Duodenal mucosa (tissue), 2 donors: ENCODE measurements at regions not wholly inside any gene's neighbourhood (a gene's known extent, or its start where the extent isn't known, plus 50 kb on each side); places are given as distances from the start of the nearest gene placed in this dataset.

Source experiments
- H3K27ac ChIP-seq: one replicate; pipeline ENCODE4 v1.7.0; 2013; ENCODE audit warnings: low read depth, low read length
- H3K27me3 ChIP-seq, 2 donors: one replicate each; pipeline ENCODE4 v1.7.0; 2013; ENCODE audit warnings: low read length in 2 of 2, control low read depth in 1 of 2; ENCODE audit not compliant: insufficient read depth in 2 of 2, control insufficient read depth in 1 of 2
- H3K36me3 ChIP-seq, 2 donors: one replicate each; pipeline ENCODE4 v1.7.0; 2013; ENCODE audit warnings: low read length in 2 of 2, control low read depth in 1 of 2; ENCODE audit not compliant: insufficient read depth in 2 of 2, control insufficient read depth in 1 of 2
- H3K4me1 ChIP-seq, 2 donors: one replicate each; pipeline ENCODE4 v1.7.0; 2013; ENCODE audit warnings: low read length in 2 of 2, control low read depth in 1 of 2; ENCODE audit not compliant: insufficient read depth in 2 of 2, control insufficient read depth in 1 of 2
- H3K4me3 ChIP-seq, 2 donors: one replicate each; pipeline ENCODE4 v1.7.0; 2013; ENCODE audit warnings: low read length in 2 of 2, low read depth in 1 of 2
- H3K9ac ChIP-seq, 2 donors: one replicate each; pipeline ENCODE4 v1.7.0; 2013; ENCODE audit warnings: low read length in 2 of 2, low read depth in 1 of 2
- H3K9me3 ChIP-seq, 2 donors: one replicate each; pipeline ENCODE4 v1.7.0; 2013; ENCODE audit warnings: low read length in 2 of 2, control low read depth in 1 of 2; ENCODE audit not compliant: control insufficient read depth in 1 of 2

DNA sequence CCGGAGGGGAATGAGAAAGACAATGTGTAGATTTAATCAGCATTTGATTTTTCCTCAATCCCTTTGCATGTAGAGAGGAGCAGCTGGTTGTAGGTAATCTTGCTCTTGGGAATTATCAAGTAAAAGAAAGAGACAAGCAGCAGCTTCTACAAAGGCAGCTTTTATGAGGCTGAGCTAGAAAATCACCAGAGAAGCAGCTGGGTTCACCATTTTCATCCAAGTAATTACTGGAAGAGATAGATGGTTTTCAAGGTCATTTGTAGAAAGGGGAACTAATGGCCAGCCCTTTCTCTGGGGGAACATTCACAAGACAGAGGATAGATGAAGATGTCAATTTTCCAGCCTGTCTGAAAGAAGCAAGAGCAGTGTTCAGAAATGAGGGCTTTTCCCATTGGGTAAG lies 113.0 kb downstream of the RND3 start:
- Histone ChIP-seq H3K4me1 (peaks cover 0 to 13% of the 10 kb centered on the region in 2 donors), H3K9ac (no peak overlapping the region), H3K4me3 (no peak overlapping the region)

DNA sequence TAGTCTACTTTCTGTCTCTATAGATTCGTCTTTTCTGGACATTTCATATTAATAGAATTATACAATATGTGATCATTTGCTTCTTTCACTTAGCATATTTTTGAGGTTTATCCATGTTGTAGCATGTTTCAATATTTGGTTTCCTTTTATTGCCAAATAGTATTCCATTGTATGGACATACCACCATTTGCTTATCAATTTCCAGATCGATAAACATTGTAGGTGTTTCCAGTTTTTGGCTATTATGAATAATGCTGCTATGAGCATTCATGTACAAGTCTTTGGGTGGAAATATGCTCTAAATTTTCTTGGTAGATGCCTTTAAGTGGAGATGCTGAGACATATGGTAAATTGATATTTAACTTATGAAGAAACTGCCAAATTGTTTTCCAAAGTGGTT lies 114.1 kb downstream of the RND3 start:
- Histone ChIP-seq H3K4me1 (peaks cover 0 to 13% of the 10 kb centered on the region in 2 donors), H3K27ac (no peak overlapping the region), H3K9me3 (no peaks in the 10 kb centered on the region), H3K36me3 (no peaks in the 10 kb centered on the region), H3K27me3 (no peaks in the 10 kb centered on the region), H3K9ac (no peak overlapping the region), H3K4me3 (no peak overlapping the region)

More for the DNA sequence above, 113.0 kb downstream of the RND3 start:
- H3K9me3 ChIP-seq: no peaks in the 10 kb centered on the region
- no peaks in the 10 kb centered on the region for H3K36me3 ChIP-seq
- H3K27ac ChIP-seq: no peak overlapping the region
- no peaks in the 10 kb centered on the region for H3K27me3 ChIP-seq

DNA sequence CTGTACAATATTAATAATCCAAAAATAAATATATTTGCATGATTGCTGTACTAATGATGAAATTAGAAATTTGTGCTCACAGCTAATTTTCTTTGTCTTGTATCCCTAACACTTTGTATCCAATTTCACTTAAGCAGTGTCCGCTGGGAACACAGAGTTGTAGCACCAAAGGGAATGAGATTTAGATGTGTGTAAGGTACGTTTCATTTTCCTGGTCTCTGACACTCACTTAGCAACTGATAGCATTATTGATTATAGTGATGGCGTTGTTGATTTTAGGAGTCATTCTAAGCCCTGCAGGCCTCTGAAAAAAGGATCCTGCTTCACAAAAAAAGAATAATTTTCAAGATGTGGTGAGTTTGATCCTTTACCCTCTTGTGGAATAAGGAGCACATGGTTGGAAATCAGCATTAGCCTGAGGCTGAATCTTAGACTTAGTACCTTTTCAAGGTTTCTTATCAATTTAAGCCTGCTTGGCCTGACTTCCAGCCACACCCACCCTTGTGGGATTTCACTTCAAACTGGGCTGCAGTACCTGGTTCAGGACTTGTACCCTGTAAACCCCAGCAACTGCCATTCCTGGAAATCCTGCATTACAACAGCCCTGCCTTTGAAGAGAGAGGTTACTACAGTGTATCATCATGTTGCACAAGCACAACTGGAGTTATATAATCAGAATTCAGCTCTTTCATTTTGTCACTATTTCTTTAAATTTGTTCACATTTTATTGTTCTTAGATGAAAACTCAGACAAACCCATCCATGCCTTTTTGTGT lies 116.2 kb downstream of the RND3 start:
- H3K4me1 ChIP-seq: peaks cover 0 to 18% of the 10 kb centered on the region in 2 donors
- no peaks in the 10 kb centered on the region for H3K36me3 ChIP-seq
- no peak overlapping the region for H3K9ac ChIP-seq
- no peak overlapping the region for H3K4me3 ChIP-seq
- H3K27me3 ChIP-seq: no peaks in the 10 kb centered on the region
- H3K9me3 ChIP-seq: no peaks in the 10 kb centered on the region
- H3K27ac ChIP-seq: no peak overlapping the region

DNA sequence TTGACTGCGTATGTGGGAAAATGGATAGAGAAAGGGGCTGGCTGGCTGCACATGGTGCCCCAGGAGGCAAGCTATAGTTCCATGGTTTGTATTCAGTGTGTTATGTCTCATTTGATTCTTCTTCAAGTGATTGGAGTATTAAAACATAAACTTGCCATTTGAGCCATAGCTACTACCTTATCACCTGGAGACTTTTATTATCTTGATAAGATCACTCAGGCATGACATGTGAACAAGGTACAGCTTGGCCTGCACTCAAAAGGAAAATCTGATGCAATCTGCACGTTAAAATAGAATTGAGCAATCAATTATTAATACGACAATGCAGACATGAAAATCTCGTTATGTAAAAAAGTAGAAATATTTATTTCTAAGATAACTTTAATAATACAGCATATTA lies 116.9 kb downstream of the RND3 start:
- Histone ChIP-seq H3K27me3 (no peaks in the 10 kb centered on the region), H3K36me3 (no peaks in the 10 kb centered on the region), H3K27ac (no peak overlapping the region), H3K4me3 (no peak overlapping the region), H3K9ac (no peak overlapping the region), H3K9me3 (no peaks in the 10 kb centered on the region), H3K4me1 (peaks cover 0 to 18% of the 10 kb centered on the region in 2 donors)

DNA sequence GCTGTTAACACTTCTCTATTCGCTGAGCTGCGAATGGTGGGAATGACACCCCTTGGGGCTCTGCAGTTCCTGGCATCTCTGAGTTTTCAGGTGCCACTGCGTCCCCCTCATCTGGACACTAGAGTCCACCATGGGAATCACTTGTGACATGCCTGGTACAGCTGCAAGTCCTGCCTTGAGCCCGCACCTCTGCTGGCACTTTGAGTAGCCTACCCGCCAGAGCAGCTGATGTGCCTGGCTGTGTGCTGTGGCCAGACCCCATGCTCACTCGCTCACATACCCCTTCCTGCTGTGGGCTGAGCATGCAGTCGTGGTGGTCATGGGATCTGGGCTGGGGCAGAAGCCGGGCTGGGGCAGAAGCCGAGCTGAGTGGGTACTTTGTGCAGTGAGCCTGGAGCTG lies 117.6 kb downstream of the RND3 start:
- Histone ChIP-seq H3K27me3 (no peaks in the 10 kb centered on the region), H3K27ac (no peak overlapping the region), H3K36me3 (no peaks in the 10 kb centered on the region), H3K9ac (no peak overlapping the region), H3K4me3 (no peak overlapping the region), H3K4me1 (peaks cover 0 to 18% of the 10 kb centered on the region in 2 donors), H3K9me3 (no peaks in the 10 kb centered on the region)

DNA sequence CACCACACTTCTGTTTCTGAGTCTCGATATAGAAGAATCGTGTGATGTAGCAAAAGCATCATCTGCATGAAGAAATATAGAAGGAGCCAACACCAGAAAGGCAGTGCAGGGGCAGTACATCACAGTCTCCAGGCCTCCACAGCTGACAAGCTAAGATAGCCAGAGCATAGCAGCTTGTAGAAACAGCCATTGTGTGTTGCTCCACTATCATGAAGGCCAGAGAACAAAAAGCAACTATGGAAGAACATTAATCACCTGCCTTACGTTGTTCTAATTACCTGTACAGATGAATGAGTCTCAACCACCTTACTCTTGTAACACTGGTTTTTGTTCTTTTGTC lies 129.0 kb downstream of the RND3 start:
- Histone ChIP-seq H3K27ac (no peak overlapping the region), H3K27me3 (no peaks in the 10 kb centered on the region), H3K9me3 (no peaks in the 10 kb centered on the region), H3K4me3 (no peak overlapping the region), H3K4me1 (no peaks in the 10 kb centered on the region), H3K36me3 (no peaks in the 10 kb centered on the region), H3K9ac (no peak overlapping the region)

DNA sequence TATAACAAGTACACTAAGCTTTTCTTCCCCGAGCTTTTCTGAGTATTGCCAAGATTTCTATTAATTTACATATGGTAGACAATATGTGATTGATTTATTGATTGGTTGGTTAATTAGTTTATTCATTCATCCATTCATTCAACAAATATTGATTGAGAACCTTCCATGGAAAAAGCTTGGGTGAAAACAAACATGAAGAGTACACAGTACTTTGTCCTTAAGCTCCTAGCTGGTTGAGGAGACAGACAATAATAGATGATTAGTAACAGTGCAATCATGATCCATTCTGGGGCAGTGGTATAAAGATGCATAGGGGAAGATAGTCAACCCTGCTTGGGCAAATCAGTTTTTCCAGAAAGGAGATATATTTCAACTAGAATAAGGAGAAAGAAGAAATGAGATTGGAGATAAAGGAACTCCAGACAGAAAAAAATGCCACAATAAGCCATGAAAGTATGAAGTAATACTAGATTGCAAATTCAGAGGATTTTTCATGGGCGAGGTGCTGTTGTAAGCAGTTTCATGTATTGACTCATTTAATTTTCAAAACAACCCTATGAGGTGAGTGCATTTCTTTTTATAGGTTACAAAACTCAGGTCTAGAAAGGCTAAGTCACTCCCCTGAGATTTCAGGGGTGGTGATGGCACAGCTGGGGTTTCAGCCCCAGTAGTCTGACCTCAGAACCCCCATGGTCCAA lies 129.5 kb downstream of the RND3 start:
- no peak overlapping the region for H3K9ac ChIP-seq
- H3K4me1 ChIP-seq: no peaks in the 10 kb centered on the region
- H3K27me3 ChIP-seq: no peaks in the 10 kb centered on the region
- H3K27ac ChIP-seq: no peak overlapping the region
- H3K36me3 ChIP-seq: no peaks in the 10 kb centered on the region
- no peak overlapping the region for H3K4me3 ChIP-seq
- H3K9me3 ChIP-seq: no peaks in the 10 kb centered on the region

DNA sequence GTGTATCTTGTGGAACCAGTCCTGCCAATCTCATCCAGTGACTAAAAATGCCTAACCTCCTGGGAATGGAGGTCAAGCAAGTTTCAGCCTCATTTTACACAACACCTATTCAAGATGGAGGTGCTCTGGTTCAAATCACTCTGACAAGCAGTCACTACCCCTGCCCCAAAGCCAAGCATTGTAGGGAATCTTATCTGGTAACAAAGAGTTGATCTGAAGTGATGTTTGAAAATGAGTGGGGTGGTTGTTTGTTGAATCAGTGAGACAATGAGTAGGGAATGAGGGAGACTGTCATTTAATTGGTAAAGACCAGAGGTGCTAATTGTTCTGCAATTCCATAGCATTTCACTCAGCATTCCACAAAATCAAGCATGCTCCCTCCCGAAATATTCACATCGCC lies 132.0 kb downstream of the RND3 start:
- H3K9ac ChIP-seq: no peak overlapping the region
- H3K4me1 ChIP-seq: no peaks in the 10 kb centered on the region
- no peaks in the 10 kb centered on the region for H3K27me3 ChIP-seq
- no peak overlapping the region for H3K4me3 ChIP-seq
- no peaks in the 10 kb centered on the region for H3K36me3 ChIP-seq
- H3K27ac ChIP-seq: no peak overlapping the region
- H3K9me3 ChIP-seq: no peaks in the 10 kb centered on the region

DNA sequence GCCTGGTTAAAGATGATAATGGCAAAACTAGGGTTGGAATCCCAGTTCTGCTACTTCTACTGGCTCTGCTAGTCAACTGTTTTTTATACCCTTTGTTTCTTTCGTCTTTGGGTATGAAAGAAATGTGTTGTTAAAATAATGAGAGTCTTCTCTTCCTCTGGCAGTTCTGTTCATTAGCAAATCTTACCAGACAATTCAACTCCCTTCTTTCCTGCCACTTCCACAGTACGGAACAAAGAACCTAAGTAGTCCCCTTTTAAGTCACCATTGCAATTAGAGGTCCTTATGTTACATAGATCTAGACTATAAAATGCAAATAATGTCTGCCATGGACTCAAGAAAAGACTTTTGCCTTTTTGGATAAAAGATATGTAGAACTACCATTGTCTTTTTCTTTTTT lies 134.1 kb downstream of the RND3 start:
- Histone ChIP-seq H3K36me3 (no peaks in the 10 kb centered on the region), H3K9ac (no peak overlapping the region), H3K27ac (no peak overlapping the region), H3K4me3 (no peak overlapping the region), H3K4me1 (no peaks in the 10 kb centered on the region), H3K9me3 (no peaks in the 10 kb centered on the region), H3K27me3 (no peaks in the 10 kb centered on the region)

DNA sequence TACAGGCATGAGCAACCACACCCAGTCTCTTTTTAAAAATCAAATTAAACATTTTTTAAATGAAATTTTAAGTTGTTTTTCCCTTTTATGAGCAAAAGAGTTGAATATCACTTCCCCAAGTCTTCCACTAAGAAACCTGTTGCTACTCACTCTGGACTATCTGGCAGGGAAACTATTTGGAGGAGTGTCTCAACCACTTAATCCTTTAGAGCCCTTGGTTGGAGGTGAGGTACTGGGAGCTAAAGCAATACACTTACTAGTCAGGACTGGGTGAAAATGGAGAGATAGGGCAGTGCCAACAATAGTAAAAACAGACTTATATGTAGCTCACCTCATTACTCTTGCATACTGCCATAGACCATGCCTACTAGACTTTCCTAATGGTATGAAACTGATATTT lies 135.5 kb downstream of the RND3 start:
- H3K27me3 ChIP-seq: no peaks in the 10 kb centered on the region
- no peak overlapping the region for H3K4me3 ChIP-seq
- no peaks in the 10 kb centered on the region for H3K4me1 ChIP-seq
- no peak overlapping the region for H3K27ac ChIP-seq
- H3K36me3 ChIP-seq: no peaks in the 10 kb centered on the region
- no peaks in the 10 kb centered on the region for H3K9me3 ChIP-seq
- H3K9ac ChIP-seq: no peak overlapping the region
